ENCODE measurements at regions not wholly inside any gene's neighbourhood (a gene's known extent, or its start where the extent isn't known, plus 50 kb on each side); places are given as distances from the start of the nearest gene placed in this dataset.

- H3K36me3 ChIP-seq: no peaks in the 10 kb centered on the region
- no peaks in the 10 kb centered on the region for H3K9me3 ChIP-seq
Observed at GRCh38 chr12:19075711-19076340, 53.7 kb upstream of the PLEKHA5 start.

More at GRCh38 chr12:19075711-19076340, 53.7 kb upstream of the PLEKHA5 start:
- no peak overlapping the region for H3K4me3 ChIP-seq
- TF ChIP-seq CTCF (IDR thresholded peaks at IDR 0.05): no peak
- no peaks in the 10 kb centered on the region for H3K4me1 ChIP-seq
- DNase-seq (ENCODE audit: low spot score): no peak
- no peak overlapping the region for H3K27ac ChIP-seq
- H3K27me3 ChIP-seq: no peaks in the 10 kb centered on the region
